ENCODE measurements at regions not wholly inside any gene's neighbourhood (a gene's known extent, or its start where the extent isn't known, plus 50 kb on each side); places are given as distances from the start of the nearest gene placed in this dataset.
A peak's percentile ranks its signal among the peaks of the same experiment; 100 is the strongest.

- 0 out of 6 replicates have a peak, but pooled peaks of 1 of the 3 experiments have one; percentile 13 for TF ChIP-seq CTCF (IDR thresholded peaks at IDR 0.05 in 2 of 3, conservative IDR thresholded peaks at IDR 0.05 in 1 of 3; ENCODE audit: insufficient read depth in 2 of 3, low read depth in 1 of 3, low read length in 3 of 3)
- no peak for TF ChIP-seq MYBL2 (IDR thresholded peaks at IDR 0.05; ENCODE audit: low read depth)
- 0 out of 2 replicates have a peak, but pooled peaks have one; percentile 50 for TF ChIP-seq MYBL2 (CRISPR knock-in tag; IDR thresholded peaks at IDR 0.05; ENCODE audit: borderline replicate concordance)
These were observed 221.0 kb downstream of the NFATC2 start (continued) for GRCh38 chr20:51321343-51322163.

GRCh38 chr20:51319522-51319921, 223.0 kb downstream of the NFATC2 start:
- ATAC-seq (no peak), FAIRE-seq (no peak), DNase-seq (ENCODE audit: extremely low read depth in 1 of 4, low spot score in 3 of 4) (peak in 1 of 4 experiments; percentile 19)
- BruUV-seq (replicated peaks) = no TSS peak
- peaks cover 16 to 51% of the 10 kb centered on the region in 2 experiments for H3K27me3 ChIP-seq (ENCODE audit: control insufficient read depth in 2 of 2, insufficient read depth in 2 of 2, low read length in 2 of 2)
- CTCF ChIA-PET (ENCODE audit: low intra/inter-chr PET ratio) = interaction anchor here (0.7 kb wide), 1 partner anchor 694 kb away, joined by 4 read pairs; no protein-coding TSS in a partner anchor
- no peaks in the 10 kb centered on the region for H3K9me1 ChIP-seq (ENCODE audit: control insufficient read depth, insufficient read depth, low read length)
- H3K4me3 ChIP-seq = no peak overlapping the region
- peaks cover 7 to 12% of the 10 kb centered on the region in 2 experiments for H3K4me1 ChIP-seq (replicated peaks in 1 of 2; ENCODE audit: control insufficient read depth in 2 of 2, insufficient read depth in 2 of 2, low read length in 2 of 2)
- H3K36me3 ChIP-seq (ENCODE audit: control insufficient read depth, insufficient read depth, low read length) = no peaks in the 10 kb centered on the region
- no peak overlapping the region for H3K9ac ChIP-seq (ENCODE audit: insufficient read depth in 1 of 2, low read depth in 2 of 2, low read length in 2 of 2)
- H3K27ac ChIP-seq (ENCODE audit: extremely low read depth, low read depth, low read length) = no peak overlapping the region
- H2AFZ ChIP-seq (ENCODE audit: low read depth, low read length) = peak overlapping the region; percentile 30; the same call in 1 of the 2 replicates
- H3K79me2 ChIP-seq (ENCODE audit: control insufficient read depth, insufficient read depth, low read length) = no peaks in the 10 kb centered on the region
- intact Hi-C loops (cut with micrococcal nuclease) (no loop called here), in situ Hi-C loops (cut with MboI) (no loop called here)
- H3K9me3 ChIP-seq (replicated peaks; ENCODE audit: control insufficient read depth, insufficient read depth, low read depth, low read length) = no peaks in the 10 kb centered on the region; the same call in 1 of the 2 replicates
- no peak overlapping the region for H3K4me2 ChIP-seq (ENCODE audit: insufficient read depth, low read length)
- POLR2A ChIA-PET = no interaction called here
- 15% methylated on average over 4 of the region's 5 CpGs for WGBS (ENCODE audit: insufficient coverage, low coverage, missing lambda C conversion rate)
- no peaks in the 10 kb centered on the region for H4K20me1 ChIP-seq (replicated peaks; ENCODE audit: control insufficient read depth, insufficient read depth, low read length)
- TF ChIP-seq CGGBP1 (CRISPR knock-in tag; IDR thresholded peaks at IDR 0.05) (no peak), HMGXB4 (CRISPR knock-in tag; IDR thresholded peaks at IDR 0.05) (no peak), ZC3H4 (CRISPR knock-in tag; IDR thresholded peaks at IDR 0.05; ENCODE audit: borderline replicate concordance) (no peak), LEF1 (IDR thresholded peaks at IDR 0.05) (no peak), FUS (optimal IDR thresholded peaks at IDR 0.05; ENCODE audit: low read depth, low read length) (no peak), CTCFL (IDR thresholded peaks at IDR 0.05; ENCODE audit: borderline replicate concordance, insufficient read depth, low read depth, low read length, poor library complexity, severe bottlenecking) (no peak)

All from K562 (cell line).